HG03439 (cell line): ENCODE measurements at regions not wholly inside any gene's neighbourhood (a gene's known extent, or its start where the extent isn't known, plus 50 kb on each side); places are given as distances from the start of the nearest gene placed in this dataset.

Source experiments
- ATAC-seq: cut with Tn5 transposase; IDR thresholded peaks from one replicate; pipeline ENCODE4 v1.9.1; 2021; ENCODE audit warnings: mild to moderate bottlenecking, moderate library complexity; ENCODE audit not compliant: unreplicated experiment

GRCh38 chr10:6743291-6743849 is 163.3 kb upstream of the PRKCQ start:
- ATAC-seq = no peak

DNA sequence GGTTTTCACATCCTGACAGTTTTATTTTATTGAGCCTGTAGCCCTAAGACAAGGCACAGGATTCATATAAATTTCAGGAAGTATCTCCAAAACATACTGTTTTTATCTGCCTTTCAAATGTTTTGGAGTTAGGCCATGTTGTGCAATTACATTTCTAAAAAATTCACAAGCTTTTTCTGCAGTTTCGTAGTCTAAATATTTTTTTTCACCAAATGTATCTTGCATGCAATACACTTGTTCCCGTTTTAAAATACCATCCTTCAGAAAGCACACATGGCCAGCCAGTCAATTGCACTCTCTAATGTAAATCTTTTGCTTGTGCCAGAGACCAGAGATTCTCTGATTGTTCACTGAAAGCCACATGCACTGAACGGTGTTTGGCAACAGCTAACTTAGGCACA is 161.5 kb upstream of the PRKCQ start:
- ATAC-seq = no peak

DNA sequence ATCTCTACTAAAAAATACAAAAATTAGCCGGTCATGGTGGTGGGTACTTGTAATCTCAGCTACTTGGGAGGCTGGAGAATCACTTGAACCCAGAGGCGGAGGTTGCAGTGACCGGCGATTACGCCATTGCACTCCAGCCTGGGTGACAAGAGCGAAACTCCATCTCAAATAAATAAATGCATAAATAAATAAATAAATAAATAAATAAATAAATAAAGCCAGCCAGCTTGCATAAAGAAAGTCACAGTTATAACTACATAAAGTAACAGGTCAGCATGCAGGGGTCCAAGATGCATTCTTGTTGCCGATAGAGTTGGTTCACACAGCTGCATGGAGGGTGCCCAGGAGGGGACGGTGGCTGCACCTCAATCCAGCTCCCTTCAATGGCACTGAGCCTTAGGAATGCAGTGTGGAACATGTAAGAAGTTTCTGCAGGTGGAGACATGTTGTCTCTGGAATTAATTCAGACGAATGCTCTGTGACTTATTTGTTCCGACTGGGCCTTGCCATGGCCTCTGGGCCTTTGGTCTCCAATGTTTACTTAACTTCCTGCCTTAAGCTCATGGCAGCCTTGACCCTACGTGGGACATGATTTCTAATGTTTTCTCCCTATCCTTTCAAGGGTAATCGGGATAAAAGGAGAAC is 159.6 kb upstream of the PRKCQ start:
- ATAC-seq = no peak

- no peak for ATAC-seq
These were observed 158.2 kb upstream of the PRKCQ start for GRCh38 chr10:6738112-6738768.

GRCh38 chr10:6737758-6738111 is 157.7 kb upstream of the PRKCQ start:
- no peak for ATAC-seq

- no peak for ATAC-seq
These were observed 157.1 kb upstream of the PRKCQ start for GRCh38 chr10:6737080-6737641.

GRCh38 chr10:6734286-6734685 is 154.2 kb upstream of the PRKCQ start:
- no peak for ATAC-seq

DNA sequence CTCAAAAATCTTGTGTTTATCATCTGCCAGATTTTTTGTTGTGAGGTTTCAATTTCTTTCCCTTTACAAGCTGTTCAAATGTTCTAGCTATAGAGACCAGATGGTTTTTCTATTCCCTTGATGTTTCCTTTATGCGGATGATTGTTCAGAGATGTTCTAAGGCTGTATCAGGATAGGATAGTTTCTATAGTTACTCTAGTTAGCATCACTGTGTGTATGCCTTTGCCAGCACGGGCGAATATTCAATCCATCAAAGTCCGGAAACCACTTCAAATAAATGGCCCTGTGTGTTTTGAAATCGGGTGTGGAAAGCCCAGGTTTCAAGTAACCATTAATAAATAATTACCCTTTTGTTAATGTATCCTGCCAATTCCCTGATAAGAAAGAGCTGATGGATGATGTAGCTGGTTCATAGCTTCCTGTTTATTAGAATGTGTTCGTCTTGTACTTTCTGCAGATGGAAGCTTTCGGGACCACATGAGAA is 149.8 kb upstream of the PRKCQ start:
- no peak for ATAC-seq

DNA sequence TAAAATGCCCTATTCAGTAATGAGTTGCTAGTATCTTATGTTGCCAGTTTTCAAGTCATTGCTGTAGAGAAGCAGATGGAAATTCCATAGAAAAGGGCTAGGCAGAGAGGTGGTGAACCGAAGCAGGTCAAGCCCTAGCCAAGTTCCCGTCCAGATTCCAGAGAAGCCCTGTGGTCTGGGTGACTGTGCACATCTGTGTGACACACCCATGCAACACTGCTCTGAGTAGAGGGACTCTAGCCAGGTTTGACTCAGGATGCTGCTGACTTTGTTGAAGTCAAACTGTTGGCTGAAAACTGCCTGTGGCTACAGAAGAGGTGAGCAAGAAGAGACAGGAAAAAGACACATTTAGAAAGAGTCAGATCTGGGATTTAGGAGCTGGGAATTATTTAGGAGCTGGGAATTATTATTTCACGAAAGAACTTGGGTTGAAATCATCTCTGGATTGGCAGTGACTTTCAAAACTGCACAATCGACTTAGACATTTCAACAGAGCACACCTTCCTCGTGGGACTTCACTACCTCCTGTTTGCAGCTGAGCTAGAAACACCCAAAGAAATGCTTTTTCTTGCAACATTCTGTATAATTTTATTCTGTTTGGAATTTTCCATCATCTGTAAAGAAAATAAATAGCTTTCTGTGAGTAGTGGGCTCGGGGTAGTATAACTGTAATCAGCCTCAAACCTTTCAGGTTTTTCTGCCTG is 149.1 kb upstream of the PRKCQ start:
- no peak for ATAC-seq

GRCh38 chr10:6726924-6727323 is 146.8 kb upstream of the PRKCQ start:
- no peak for ATAC-seq

- ATAC-seq = no peak
These were observed 142.5 kb upstream of the PRKCQ start for GRCh38 chr10:6722616-6723004.

DNA sequence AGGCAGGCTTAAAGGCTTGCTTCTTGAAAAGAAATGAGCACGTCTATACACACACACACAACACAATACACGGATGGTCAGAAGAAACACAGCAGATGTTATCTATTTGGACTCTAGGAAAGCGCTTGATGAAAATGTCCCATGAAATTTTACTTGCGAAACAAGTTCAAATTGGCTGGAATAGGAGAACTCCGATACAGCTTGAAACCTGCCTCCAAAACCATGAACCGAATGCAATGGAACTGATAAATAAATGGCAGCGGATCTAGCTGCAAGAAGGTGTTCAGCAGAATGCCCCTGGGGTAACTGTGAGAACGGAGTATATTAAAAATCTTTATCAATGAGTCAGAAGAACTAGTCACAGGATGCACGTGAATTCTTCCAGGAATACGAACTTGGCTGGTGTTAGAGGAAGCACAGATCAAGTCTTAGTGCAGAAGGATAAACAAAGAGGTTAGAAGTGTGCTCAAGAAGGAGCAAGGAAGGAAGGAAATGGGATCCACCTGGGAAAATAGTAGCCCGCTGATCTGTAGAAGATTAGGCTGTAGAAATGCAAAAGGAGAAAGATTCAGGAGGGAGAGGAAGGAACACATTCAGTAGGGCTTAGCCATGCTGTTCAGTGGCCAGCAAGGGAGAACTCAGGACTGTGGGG is 142.0 kb upstream of the PRKCQ start:
- ATAC-seq = no peak

- no peak for ATAC-seq
These were observed 141.4 kb upstream of the PRKCQ start for GRCh38 chr10:6721480-6721879.

DNA sequence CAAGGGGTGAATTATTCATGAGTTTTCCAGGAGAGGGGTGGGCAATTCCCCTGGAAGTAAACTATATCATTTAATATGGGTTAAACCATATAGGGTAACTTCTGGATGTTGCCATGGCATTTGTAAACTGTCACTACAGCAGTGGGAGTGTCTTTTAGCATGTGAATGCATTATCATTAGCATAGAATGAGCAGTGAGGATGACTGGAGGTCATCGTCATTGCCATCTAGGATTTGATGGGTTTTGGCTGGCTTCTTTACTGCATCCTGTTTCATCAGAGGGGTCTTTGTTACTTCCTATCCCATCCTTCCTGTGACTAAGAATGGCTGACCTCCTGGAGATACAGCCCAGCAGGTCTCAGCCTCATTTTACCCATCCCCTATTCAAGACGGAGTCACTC is 139.5 kb upstream of the PRKCQ start:
- no peak for ATAC-seq

DNA sequence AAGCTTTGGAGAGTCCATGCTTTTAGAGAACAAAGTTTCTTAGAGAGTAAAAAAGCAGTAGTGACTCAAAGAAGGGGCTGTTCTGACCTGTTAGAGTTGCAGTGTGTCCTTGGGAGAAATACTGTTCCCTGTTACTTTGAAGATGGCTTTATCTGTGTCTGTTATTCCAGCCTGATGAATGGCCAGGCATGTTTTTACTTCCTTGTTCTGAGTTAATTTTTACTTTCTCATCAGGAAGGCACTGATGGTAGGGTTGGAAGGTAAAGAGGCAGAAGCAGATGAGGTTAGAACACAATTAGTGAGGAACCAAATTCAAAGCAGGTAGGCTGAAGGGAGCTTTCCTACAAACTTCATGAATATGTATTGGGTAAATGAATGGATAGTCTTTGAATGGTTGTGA is 138.5 kb upstream of the PRKCQ start:
- ATAC-seq = no peak

- ATAC-seq = no peak
These were observed 136.4 kb upstream of the PRKCQ start for GRCh38 chr10:6716516-6716915.

DNA sequence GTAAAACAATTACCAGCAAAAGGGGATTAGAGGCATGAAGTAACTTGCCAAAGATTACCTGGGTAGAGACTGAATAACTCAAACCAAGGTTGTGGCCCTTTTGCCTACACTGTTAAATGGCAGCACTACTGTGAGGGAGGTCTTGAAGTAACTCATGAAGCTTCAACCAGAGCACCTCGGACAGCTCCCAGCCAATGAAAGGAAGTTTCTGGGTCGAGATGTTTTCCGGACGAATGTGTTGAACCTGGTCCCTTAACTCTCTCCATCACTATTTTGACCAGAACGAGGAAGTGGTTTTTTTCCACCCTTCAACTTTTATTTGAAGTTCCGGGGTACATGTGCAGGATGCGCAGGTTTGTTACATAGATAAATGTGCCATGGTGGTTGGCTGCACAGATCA is 133.6 kb upstream of the PRKCQ start:
- no peak for ATAC-seq

DNA sequence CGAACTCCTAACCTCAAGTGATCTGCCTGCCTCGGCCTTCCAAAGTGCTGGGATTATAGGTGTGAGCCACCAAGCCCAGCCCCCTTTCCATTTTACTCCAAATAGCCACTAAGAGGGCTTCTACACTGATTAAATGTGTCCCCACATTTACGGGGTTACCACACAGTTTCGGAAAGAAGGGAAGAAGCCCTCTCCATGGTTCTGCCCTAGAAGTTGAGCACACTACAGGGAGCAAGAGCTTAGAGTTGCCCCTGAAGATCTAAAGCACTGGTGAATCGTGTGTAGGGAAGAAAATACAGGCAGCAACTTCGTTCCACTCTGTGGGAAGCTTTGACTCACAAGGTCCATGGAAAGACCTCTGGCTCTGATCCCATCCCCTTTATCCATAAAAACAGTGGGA is 133.0 kb upstream of the PRKCQ start:
- no peak for ATAC-seq

- no peak for ATAC-seq
These were observed 131.8 kb upstream of the PRKCQ start for GRCh38 chr10:6711881-6712280.

DNA sequence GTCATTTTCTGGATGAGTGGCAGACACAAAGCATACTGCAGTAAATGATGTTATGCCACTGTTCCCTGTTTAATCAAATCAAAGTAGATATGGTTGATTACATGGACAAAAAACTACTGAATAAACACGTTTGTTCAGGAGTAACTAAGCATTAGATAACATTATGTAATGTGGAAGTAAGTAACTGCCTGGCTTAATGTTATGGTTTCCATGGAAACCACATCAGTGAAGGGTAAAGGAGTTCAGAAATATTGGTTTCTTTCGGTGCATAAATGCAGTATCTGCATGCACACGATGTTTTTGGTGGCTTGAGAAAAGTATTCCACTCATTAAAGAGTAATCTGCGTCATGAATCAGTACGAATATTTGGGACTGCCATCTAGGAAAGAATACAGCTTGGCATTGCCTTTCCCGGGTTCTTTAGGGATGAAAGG is 131.3 kb upstream of the PRKCQ start:
- ATAC-seq = no peak

GRCh38 chr10:6707352-6707751 is 127.3 kb upstream of the PRKCQ start:
- no peak for ATAC-seq
